ENCODE measurements at regions not wholly inside any gene's neighbourhood (a gene's known extent, or its start where the extent isn't known, plus 50 kb on each side); places are given as distances from the start of the nearest gene placed in this dataset.
"Not testable (repeated sequence)": the region's sequence is repeated elsewhere in the genome, so short reads cannot be mapped to it uniquely, and the experiment has no call there.

DNA sequence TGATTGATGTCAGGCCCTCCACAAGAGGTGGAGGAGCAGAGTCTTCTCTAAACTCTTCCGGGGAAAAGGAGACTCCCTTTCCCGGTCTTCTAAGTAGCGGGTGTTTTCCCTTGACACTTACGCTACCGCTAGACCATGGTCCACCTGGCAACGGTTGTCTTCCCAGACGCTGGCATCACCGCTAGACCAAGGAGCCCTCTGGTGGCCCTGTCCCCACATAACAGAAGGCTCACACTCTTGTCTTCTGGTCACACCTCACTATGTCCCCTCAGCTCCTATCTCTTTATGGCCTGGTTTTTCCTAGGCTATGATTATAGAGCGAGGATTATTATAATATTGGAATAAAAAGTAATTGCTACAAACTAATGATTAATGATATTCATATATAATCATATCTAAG, 532.5 kb upstream of the SYNCRIP start:
- ATAC-seq (ENCODE audit: poor library complexity); DNase-seq; intact Hi-C loops (cut with DNase I): not testable (repeated sequence)

DNA sequence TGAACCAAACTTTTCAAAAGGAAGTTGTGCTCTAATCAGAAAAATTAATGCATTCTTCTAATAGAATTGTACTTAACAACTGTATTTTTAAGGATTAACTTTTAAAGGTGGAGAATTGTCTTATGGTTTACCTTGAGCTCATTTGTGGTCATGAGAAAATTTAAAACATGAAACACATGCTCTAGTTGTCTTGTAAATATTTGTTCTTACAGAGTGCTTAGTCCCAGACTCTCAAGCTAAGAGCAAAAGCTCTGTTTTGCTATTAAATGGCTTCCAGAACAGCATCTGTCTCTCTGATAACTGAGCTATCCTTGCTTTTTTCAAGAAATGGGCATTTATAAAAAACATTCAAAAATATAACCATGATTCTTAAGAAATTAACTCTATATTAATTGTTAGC, 512.2 kb upstream of the SYNCRIP start:
- no peak for DNase-seq
- intact Hi-C loops (cut with DNase I): no loop called here
- no peak for ATAC-seq (ENCODE audit: poor library complexity)

DNA sequence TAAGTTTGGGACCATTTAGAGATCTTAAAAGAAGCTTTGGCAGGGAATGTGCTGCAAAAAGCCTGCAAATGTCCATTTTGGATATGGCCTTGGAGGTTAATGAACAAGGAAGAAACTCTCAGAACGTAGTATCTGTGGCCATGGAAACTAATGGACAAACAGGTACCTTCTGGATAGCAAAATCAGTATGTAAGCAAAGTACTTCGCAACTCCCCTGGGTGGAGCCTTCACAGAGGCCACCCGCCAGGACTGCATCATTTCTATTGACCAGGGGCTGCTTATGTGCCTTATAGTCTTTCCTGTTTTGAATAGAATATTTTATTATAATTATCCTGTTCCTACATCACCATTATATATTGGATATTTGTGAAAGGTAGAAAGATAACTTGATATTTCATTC, 510.8 kb upstream of the SYNCRIP start:
- DNase-seq: no peak
- intact Hi-C loops (cut with DNase I): no loop called here
- no peak for ATAC-seq (ENCODE audit: poor library complexity)

DNA sequence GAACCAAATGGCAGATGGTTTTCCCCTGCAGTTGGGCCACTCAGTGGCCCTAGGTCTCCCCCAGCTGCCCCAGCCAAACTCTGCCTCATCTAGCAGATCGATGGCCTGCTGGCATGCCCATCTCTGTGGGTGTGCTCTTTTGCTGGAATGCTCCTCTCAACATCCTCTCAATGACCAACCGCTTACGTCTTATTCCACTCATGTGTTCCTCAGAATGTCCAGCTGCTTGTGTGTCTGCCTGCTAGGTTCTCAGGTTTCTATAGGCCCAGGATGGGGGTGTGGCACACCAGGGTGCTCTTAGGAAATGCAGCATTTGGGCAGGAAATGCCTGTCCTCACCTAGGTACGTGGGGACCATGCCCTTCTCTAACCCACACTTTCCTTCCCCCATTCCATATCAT, 509.9 kb upstream of the SYNCRIP start:
- DNase-seq: no peak
- intact Hi-C loops (cut with DNase I): no loop called here
- no peak for ATAC-seq (ENCODE audit: poor library complexity)

DNA sequence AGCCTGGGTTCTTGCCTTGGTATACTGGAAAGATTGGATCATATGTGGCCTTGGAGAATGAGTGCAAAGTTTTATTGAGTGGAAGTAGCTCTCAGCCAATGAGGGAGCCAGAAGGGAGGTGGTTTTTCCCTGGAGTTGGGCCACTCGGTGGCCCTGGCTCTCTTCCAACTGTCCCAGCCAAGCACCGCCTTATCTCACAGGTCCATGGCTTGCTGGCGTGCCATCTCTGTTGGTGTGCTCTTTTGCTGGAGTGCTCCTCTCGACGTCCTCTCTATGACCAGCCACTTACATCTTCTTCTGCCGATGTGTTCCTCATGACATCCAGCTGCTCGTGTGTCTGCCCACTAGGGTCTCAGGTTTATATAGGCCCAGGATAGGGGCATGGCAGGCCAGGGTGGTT, 505.9 kb upstream of the SYNCRIP start:
- intact Hi-C loops (cut with DNase I): no loop called here
- ATAC-seq (ENCODE audit: poor library complexity): no peak

DNA sequence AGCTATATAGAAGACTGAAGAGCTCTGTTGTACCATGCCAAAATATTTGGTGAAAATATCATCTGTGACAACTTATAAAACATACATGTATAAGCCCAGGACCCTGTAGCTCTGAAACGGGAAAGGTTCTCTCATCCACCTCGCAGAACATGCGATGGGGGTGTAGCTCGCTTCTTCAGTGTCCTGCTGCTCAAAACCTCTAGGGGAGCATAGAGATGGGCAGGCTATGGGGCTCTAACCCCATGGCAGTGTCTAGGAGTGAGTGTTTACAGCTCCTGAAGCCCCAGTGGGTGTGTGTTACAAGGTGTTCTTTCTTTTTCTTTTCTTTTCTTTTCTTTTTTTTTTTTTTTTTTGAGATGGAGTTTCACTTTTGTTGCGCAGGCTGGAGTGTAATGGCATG, 505.2 kb upstream of the SYNCRIP start:
- ATAC-seq (ENCODE audit: poor library complexity): no peak
- intact Hi-C loops (cut with DNase I): no loop called here
- DNase-seq: no peak

More for the DNA sequence above, 505.9 kb upstream of the SYNCRIP start:
- no peak for DNase-seq

DNA sequence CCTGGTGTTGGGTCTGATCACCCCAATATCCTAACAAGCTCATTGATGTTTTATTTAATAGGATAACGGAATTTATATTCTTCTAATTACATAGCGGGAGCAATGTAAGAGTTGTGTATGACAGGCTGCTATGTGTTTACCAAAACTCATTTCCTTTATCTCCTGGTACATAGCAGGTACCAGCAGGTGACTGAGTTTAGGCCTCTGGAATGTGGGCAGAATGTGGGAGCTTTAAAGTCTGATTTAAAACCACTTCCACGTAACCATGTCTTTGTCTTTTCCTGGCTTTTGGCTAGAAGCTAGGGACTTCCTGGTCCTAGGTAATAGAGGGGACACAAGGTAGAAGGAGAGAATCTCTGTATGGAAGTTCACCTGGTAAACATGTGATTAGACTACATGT, 504.6 kb upstream of the SYNCRIP start:
- no peak for DNase-seq
- intact Hi-C loops (cut with DNase I): no loop called here
- no peak for ATAC-seq (ENCODE audit: poor library complexity)

DNA sequence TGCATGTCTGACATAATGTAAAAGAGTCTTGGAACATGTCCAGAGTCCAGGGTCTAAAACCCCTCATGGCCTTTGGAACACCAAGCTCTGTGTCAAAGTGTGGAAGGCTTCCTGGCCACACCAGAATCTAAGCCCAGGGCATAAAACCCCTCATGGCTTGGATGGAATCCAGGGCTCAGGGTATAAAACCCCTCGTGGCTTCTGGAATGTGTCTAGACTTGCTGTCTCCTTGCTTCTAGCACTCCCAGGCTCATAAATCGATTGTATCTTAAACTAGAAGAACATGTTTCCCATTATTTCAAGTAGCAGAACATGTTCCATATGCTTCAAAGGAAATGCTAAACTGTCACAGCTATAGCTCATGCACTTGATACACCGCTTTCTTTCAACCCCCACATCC, 504.1 kb upstream of the SYNCRIP start:
- DNase-seq; ATAC-seq (ENCODE audit: poor library complexity); intact Hi-C loops (cut with DNase I): not testable (repeated sequence)

DNA sequence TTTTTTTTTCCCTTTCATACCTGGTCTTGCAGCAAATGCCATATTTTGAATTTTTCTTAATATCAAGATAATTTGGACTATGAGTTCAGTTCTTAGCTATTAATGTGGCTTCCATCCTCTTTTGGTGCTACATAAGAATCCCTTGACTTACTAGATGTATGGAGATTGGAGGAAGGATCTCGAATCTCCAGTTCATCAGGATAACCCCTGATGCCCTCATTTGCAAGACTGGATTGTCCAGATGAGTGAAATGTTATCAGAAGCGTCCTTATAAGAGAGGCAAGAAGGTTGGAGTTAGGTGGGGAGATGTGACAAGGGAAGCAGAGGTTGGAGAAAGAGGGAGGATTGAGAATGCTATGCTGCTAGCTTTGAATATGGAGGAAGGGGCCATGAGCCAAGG, 499.6 kb upstream of the SYNCRIP start:
- no peak for ATAC-seq (ENCODE audit: poor library complexity)
- DNase-seq: no peak
- intact Hi-C loops (cut with DNase I): no loop called here

DNA sequence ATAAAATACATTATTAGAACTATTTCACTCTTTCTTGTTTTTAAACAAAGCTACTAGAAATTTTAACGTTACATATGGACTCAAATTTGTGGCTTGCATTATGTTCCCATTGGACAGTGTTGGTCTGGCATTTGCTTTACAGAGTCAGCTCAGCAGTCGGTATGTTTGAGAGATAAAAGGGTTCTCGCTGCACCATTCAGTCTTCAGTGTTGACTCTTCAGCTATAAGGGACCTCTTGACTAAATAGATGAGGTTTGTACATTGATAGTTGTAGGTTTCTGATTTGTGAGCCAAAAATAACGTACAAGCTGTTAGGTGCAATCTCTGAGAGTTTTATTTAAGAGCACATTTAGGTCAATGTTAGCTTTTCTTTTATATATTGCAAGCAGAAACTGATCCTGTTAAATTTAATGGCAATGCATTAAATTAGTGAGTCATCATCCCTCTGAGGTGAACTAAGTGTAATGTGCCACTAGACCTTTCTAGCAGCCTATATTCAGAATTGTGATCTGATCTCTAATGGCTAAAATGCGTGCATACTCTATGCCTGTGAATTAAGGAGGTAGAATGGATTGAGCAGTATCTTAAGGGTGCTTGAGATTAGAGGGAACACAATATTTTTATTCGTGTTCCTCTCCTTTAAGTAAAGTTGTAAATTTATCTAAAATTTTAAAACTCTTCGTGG, 485.6 kb upstream of the SYNCRIP start:
- ATAC-seq (ENCODE audit: poor library complexity) (no peak), DNase-seq (no peak)
- intact Hi-C loops (cut with DNase I): no loop called here

DNA sequence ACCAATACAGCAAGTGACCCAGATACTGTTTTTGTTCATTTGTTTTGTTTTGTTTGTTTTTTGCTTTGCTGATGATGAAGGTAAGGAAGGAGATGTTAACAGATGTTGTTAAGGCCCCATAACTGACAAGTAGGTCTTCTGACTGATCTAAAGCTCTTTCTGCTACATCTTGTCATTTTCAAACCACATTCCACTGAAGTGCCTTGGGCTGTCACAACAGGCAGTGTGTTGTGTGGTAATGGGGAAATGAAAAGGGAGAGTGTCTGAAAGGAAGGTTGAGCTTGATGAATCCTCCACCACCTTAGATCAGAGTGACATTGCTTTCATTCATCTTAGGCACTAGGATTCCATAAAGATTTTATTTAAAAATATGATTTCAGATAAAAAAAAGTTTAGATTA, 479.4 kb upstream of the SYNCRIP start:
- intact Hi-C loops (cut with DNase I): no loop called here
- DNase-seq (no peak), ATAC-seq (ENCODE audit: poor library complexity) (no peak)

DNA sequence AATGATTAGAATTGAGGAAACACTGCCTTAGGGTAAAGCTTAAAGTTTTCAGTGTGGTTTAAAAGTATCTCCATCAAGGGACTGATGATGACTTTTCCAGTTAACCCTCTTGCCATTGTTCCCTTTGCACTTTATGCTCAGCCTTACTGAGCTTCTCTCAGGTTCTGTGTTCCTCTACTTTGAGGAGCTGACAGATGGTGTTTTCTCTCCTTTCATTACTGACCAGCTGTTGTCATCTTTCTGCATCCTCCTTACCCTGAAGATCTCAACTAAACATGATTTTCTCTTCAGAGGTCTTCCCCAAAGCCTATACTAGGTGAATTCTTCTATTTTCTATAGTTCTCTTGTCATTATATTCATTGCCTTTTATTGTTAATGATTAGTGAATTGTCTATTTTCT, 475.6 kb upstream of the SYNCRIP start:
- ATAC-seq (ENCODE audit: poor library complexity) (no peak), DNase-seq (no peak)
- intact Hi-C loops (cut with DNase I): no loop called here

DNA sequence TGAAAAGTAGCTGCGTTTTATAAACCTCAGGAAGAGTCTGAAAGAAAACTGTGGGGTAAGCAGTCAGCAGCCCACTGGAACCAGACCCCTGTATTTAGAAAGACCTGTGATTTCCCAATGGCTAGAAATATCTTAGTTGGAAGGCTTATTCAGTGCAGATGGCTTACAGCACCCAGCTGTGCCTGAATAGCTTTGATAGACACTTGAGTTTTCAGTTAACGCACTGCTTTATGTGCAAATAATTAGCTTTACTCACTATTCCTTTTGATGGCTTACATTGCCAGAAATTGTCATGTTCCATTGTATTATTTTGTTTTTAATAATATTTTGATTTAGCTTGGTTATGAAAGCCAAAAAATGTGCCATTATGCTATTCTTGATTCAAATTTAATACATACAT, 465.3 kb upstream of the SYNCRIP start:
- ATAC-seq (ENCODE audit: poor library complexity) (no peak), DNase-seq (no peak)
- intact Hi-C loops (cut with DNase I): no loop called here

DNA sequence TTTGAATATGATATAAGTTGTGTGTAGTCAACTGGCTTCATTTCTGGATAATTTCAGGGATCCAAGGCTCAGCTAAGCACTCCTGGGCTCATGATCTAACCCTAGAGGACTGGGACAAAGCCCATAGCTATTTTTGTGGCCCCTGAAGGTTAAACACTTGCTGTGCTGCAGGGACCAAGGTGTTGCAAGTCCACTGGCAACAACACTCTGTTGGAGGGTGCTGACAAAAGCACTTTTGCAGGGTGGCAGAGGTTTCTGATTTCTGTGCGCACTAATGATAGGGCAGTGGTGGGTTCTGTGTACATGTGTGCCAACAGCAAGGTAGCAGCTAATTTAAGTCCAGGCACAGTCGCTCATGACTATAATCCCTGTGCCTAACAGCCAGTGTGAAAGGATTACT, 445.3 kb upstream of the SYNCRIP start:
- intact Hi-C loops (cut with DNase I): no loop called here
- no peak for ATAC-seq (ENCODE audit: poor library complexity)
- DNase-seq: no peak

DNA sequence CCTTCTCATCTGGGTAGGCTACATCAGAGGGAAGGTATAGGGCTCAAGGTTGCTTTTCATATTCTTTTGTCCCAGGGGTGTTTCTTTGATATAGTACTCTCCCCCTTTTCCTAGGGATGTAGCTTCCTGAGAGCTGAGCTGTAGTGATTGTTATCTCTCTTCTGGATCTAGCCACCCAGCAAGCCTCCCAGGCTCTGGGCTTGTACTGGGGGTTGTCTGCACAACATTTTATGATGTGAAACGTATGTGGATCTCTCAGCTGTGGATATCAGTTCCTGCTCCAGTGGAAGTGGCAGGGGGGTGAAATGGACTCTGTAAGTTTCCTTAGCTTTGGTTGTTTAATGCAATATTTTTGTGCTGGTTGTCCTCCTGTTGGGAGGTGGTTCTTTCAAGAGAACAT, 437.3 kb upstream of the SYNCRIP start:
- intact Hi-C loops (cut with DNase I): no loop called here
- ATAC-seq (ENCODE audit: poor library complexity) (no peak), DNase-seq (no peak)

DNA sequence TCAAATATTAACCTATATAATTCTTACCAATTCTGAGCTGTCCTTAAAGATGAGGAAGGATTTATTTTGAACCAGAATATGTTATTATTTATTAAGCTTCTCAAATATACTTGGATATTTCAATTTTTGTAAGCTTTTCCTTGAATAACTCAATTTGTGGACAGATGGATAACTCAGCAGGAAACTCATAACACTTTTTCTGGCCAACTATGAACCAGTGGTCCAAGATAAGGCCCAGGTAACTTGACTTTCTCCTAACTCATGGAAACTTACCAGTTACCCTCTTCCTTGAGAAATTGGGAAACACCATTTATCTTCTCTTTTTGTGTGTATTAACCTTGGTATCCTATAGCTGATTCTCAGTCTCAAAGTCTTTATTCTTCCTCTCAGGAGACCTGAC, 427.5 kb upstream of the SYNCRIP start:
- DNase-seq (no peak), ATAC-seq (ENCODE audit: poor library complexity) (no peak)
- intact Hi-C loops (cut with DNase I): no loop called here

DNA sequence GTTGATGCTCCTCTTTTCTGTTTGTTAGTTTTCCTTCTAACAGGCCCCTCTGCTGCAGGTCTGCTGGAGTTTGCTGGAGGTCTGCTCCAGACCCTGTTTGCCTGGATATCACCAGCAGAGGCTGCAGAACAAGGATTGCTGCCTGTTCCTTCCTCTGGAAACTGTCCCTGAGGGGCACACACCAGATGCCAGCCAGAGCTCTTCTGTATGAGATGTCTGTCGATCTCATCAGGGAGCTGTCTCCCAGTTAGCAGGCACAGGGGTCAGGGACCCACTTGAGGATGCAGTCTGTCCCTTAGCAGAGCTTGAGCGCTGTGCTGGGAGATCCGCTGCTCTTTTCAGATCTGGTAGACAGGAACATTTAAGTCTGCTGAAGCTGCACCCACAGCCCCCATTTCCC, 422.3 kb upstream of the SYNCRIP start:
- ATAC-seq (ENCODE audit: poor library complexity); DNase-seq; intact Hi-C loops (cut with DNase I): not testable (repeated sequence)

DNA sequence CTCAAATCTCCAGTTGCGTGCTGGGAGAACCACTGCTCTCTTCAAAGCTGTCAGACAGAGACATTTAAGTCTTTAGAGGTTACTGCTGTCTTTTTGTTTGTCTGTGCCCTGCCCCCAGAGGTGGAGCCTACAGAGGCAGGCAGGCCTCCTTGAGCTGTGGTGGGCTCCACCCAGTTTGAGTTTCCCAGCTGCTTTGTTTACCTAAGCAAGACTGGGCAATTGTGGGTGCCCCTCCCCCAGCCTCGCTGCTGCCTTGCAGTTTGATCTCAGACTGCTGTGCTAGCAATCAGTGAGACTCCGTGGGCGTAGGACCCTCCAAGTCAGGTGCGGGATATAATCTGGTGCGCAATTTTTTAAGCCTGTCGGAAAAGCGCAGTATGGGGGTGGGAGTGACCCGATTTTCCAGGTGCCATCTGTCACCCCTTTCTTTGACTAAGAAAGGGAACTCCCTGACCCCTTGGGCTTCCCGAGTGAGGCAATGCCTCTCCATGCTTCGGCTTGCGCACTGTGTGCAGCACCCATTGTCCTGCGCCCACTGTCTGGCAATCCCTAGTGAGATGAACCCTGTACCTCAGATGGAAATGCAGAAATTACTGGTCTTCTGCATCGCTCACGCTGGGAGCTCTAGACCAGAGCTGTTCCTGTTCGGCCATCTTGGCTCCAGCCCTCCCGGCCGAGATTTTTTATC, 414.8 kb upstream of the SYNCRIP start:
- DNase-seq; ATAC-seq (ENCODE audit: poor library complexity); intact Hi-C loops (cut with DNase I): not testable (repeated sequence)

DNA sequence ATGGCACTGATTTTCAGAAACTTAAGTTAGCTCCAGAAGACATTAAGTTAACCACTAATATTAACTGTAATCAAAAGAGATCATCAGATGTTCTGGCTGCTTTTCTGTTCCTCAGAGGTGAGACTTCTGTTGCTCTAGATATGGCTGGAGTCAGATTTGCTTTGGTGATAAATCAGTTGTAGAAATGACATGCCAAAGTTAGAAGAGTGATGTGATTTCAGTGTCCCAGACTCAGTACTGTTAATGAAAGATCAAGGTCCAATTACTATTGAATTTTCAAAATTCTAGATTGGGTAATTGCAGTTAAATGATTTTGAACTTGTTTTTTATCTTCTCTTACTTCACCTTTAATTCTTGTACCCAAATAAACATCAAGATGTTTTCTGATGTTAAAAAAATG, 402.4 kb upstream of the SYNCRIP start:
- intact Hi-C loops (cut with DNase I): no loop called here
- DNase-seq (no peak), ATAC-seq (ENCODE audit: poor library complexity) (no peak)

DNA sequence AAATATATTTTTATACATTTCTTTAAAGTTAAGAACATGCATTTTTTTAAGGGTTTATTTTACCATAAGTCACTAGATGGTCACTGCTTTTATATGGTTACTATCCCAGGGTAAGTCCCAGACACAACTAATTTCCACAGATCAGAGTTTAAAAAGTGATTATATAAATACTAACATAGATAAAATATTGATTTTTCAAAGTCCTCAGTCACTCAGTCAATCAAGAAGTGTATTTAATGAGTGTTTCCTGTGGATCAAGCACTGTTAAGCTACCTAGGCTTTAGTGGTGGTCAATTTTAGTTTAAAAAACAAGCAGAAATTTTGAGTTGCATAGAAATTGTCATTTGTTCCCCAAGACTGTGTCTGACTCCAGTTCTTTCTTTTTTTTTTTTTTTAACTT, 399.5 kb upstream of the SYNCRIP start:
- no peak for DNase-seq

DNA sequence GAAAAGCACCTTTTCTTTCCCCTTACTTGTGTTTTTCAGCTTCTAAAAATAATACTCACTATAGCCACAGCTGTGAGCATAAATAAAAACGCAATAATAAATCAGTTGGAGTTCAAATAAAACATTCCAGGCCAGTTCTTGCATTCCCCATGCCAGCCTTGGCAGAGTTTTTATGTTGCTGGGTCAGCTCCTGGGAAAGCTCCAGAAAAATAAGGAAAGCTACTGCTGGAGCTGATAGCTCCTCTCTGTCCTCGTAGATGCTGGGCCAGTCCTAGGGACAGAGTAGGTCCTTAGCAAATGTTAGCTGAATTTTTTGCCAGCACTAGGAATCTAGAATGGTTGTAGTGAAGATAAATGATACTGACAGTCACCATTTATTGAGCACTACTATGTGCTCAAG, 389.0 kb upstream of the SYNCRIP start:
- intact Hi-C loops (cut with DNase I): no loop called here
- DNase-seq: no peak
- no peak for ATAC-seq (ENCODE audit: poor library complexity)

More for the DNA sequence above, 399.5 kb upstream of the SYNCRIP start:
- no peak for ATAC-seq (ENCODE audit: poor library complexity)
- intact Hi-C loops (cut with DNase I): no loop called here
